ENCODE measurements at regions not wholly inside any gene's neighbourhood (a gene's known extent, or its start where the extent isn't known, plus 50 kb on each side); places are given as distances from the start of the nearest gene placed in this dataset.

DNA sequence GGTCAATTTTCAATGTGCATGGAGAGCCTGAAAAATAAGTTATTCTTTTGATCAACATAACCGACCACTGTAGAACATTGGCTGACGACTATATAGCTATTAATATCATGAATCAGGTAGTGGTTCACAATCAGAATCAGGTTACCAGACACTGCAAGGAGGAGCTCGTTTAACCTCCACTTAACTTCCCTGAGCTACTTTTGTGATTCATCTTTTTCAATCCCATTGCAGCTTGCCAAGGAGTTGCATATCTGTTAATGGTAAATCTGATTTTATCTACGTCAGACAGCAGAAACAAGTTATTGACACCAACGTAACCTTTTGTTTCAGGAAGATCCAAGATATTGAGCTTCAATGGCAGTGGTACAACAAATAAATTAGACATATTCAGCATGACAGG lies 2263.8 kb upstream of the ACO1 start:
- intact Hi-C loops (cut with DNase I; ENCODE audit: low total_unique reads): no loop called here
- 70 to 72% methylated on average over 5 of the region's 5 CpGs for WGBS, 2 donors

DNA sequence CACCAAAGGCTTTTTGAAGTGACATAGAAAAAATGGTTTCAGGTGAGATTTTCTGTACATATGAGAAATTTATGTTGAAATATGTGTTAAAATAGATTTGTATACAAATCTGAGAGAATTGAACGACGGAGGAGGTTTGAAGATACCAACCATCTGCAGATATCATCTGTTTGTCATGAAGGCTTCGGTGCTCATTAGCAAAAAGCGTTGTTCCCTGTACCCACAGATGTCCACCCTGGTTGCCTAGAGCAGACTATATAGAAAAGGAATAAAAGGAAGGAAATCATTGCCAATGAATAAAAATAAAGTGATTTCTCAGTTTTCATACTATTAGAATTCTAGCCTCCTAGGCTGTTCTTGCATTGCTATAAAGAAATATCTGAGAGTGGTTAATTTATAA lies 2262.8 kb upstream of the ACO1 start:
- TF ChIP-seq, protein P1, sequence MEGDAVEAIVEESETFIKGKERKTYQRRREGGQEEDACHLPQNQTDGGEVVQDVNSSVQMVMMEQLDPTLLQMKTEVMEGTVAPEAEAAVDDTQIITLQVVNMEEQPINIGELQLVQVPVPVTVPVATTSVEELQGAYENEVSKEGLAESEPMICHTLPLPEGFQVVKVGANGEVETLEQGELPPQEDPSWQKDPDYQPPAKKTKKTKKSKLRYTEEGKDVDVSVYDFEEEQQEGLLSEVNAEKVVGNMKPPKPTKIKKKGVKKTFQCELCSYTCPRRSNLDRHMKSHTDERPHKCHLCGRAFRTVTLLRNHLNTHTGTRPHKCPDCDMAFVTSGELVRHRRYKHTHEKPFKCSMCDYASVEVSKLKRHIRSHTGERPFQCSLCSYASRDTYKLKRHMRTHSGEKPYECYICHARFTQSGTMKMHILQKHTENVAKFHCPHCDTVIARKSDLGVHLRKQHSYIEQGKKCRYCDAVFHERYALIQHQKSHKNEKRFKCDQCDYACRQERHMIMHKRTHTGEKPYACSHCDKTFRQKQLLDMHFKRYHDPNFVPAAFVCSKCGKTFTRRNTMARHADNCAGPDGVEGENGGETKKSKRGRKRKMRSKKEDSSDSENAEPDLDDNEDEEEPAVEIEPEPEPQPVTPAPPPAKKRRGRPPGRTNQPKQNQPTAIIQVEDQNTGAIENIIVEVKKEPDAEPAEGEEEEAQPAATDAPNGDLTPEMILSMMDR (IDR thresholded peaks at IDR 0.05): no peak
- no peak for TF ChIP-seq POLR2A (IDR thresholded peaks at IDR 0.05)
- no peaks in the 10 kb centered on the region for H3K9me3 ChIP-seq
- H3K36me3 ChIP-seq (ENCODE audit: low read depth, missing control alignments): no peaks in the 10 kb centered on the region
- no peaks in the 10 kb centered on the region for H3K27me3 ChIP-seq
- 94 to 95% methylated on average over 4 of the region's 4 CpGs for WGBS, 2 donors
- H3K27ac ChIP-seq: no peak overlapping the region
- H3K4me1 ChIP-seq: no peaks in the 10 kb centered on the region
- intact Hi-C loops (cut with DNase I; ENCODE audit: low total_unique reads): no loop called here
- DNase-seq: no peak
- no peak overlapping the region for H3K4me3 ChIP-seq

More for the DNA sequence above, 2263.8 kb upstream of the ACO1 start:
- no peaks in the 10 kb centered on the region for H3K9me3 ChIP-seq
- no peaks in the 10 kb centered on the region for H3K4me1 ChIP-seq
- no peak overlapping the region for H3K27ac ChIP-seq
- no peak overlapping the region for H3K4me3 ChIP-seq
- no peaks in the 10 kb centered on the region for H3K27me3 ChIP-seq
- DNase-seq: no peak
- TF ChIP-seq, protein P1 (IDR thresholded peaks at IDR 0.05): no peak
- no peak for TF ChIP-seq POLR2A (IDR thresholded peaks at IDR 0.05)
- H3K36me3 ChIP-seq (ENCODE audit: low read depth, missing control alignments): no peaks in the 10 kb centered on the region

GRCh38 chr9:30125881-30126280 lies 2258.6 kb upstream of the ACO1 start:
- no peak for DNase-seq
- Histone ChIP-seq H3K36me3 (ENCODE audit: low read depth, missing control alignments) (no peaks in the 10 kb centered on the region), H3K27me3 (no peaks in the 10 kb centered on the region), H3K4me1 (no peaks in the 10 kb centered on the region), H3K27ac (no peak overlapping the region), H3K4me3 (no peak overlapping the region), H3K9me3 (no peaks in the 10 kb centered on the region)
- intact Hi-C loops (cut with DNase I; ENCODE audit: low total_unique reads): no loop called here
- TF ChIP-seq, protein P1 (IDR thresholded peaks at IDR 0.05): no peak
- no peak for TF ChIP-seq POLR2A (IDR thresholded peaks at IDR 0.05)

DNA sequence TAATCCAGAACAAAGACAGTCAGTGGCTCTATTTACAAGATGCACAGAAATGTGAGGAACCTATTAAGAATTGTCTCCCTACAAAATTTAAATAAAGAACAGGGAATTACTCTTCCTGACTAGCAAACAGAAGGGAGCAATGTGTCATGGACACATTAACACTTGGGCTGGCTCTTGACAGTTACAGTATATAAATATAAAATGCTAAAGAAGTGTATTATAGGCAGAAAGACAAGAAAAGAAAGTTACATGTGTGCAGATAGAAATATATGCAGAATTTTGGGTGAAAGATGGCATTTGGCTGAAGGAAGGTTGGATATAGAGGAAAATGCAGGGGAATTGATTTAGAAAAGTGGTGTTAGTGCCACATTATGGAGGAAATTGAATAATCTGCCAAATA lies 2257.1 kb upstream of the ACO1 start:
- H3K36me3 ChIP-seq (ENCODE audit: low read depth, missing control alignments): no peaks in the 10 kb centered on the region
- no peaks in the 10 kb centered on the region for H3K4me1 ChIP-seq
- intact Hi-C loops (cut with DNase I; ENCODE audit: low total_unique reads): no loop called here
- H3K27ac ChIP-seq: no peak overlapping the region
- no peak overlapping the region for H3K4me3 ChIP-seq
- H3K9me3 ChIP-seq: no peaks in the 10 kb centered on the region
- no peaks in the 10 kb centered on the region for H3K27me3 ChIP-seq
- TF ChIP-seq POLR2A (IDR thresholded peaks at IDR 0.05): no peak
- TF ChIP-seq, protein P1 (IDR thresholded peaks at IDR 0.05): no peak
- no peak for DNase-seq

DNA sequence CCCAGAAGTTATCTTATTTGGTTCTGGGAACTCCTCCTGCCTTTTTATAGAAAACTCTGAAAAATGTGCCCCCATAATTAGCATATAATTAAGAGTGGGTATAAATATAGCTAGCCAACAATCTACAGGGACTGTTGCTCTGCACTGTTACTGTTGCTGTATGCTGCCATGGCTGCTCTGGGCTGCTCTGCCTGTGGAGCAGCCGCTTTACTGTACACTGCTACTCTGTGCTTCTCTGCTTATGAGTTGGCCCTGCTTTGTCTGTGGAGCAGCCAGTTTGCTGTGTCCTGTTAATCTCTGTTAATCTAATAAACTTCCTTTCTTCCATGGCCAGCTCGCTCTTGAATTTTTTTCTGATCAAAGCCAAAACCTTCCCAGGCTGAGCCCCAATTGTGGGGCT lies 2244.0 kb upstream of the ACO1 start:
- no peak overlapping the region for H3K27ac ChIP-seq
- H3K27me3 ChIP-seq: no peaks in the 10 kb centered on the region
- no peaks in the 10 kb centered on the region for H3K9me3 ChIP-seq
- intact Hi-C loops (cut with DNase I; ENCODE audit: low total_unique reads): no loop called here
- no peaks in the 10 kb centered on the region for H3K36me3 ChIP-seq (ENCODE audit: low read depth, missing control alignments)
- no peak for DNase-seq
- 59 to 77% methylated on average over 2 of the region's 2 CpGs for WGBS, 2 donors
- H3K4me1 ChIP-seq: no peaks in the 10 kb centered on the region
- no peak overlapping the region for H3K4me3 ChIP-seq
- TF ChIP-seq, protein P1 (IDR thresholded peaks at IDR 0.05): no peak
- TF ChIP-seq POLR2A (IDR thresholded peaks at IDR 0.05): no peak

Measured in testis (tissue), 2 donors.